ENCODE measurements at regions not wholly inside any gene's neighbourhood (a gene's known extent, or its start where the extent isn't known, plus 50 kb on each side); places are given as distances from the start of the nearest gene placed in this dataset.

GRCh38 chr20:6654513-6655252, 112.8 kb upstream of the BMP2 start:
- no peak for TF ChIP-seq SNAPC2 (CRISPR knock-in tag; IDR thresholded peaks at IDR 0.05)
- no peak for TF ChIP-seq BHLHE40 (IDR thresholded peaks at IDR 0.05; ENCODE audit: low read length)
- TF ChIP-seq ZNF569 (CRISPR knock-in tag; IDR thresholded peaks at IDR 0.05; ENCODE audit: borderline replicate concordance): no peak
- TF ChIP-seq SETDB1 (CRISPR knock-in tag; IDR thresholded peaks at IDR 0.05; ENCODE audit: borderline replicate concordance): no peak
- TF ChIP-seq, protein P1, sequence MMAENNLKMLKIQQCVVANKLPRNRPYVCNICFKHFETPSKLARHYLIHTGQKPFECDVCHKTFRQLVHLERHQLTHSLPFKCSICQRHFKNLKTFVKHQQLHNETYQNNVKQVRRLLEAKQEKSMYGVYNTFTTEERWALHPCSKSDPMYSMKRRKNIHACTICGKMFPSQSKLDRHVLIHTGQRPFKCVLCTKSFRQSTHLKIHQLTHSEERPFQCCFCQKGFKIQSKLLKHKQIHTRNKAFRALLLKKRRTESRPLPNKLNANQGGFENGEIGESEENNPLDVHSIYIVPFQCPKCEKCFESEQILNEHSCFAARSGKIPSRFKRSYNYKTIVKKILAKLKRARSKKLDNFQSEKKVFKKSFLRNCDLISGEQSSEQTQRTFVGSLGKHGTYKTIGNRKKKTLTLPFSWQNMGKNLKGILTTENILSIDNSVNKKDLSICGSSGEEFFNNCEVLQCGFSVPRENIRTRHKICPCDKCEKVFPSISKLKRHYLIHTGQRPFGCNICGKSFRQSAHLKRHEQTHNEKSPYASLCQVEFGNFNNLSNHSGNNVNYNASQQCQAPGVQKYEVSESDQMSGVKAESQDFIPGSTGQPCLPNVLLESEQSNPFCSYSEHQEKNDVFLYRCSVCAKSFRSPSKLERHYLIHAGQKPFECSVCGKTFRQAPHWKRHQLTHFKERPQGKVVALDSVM (CRISPR knock-in tag; IDR thresholded peaks at IDR 0.05): no peak
- no peak for TF ChIP-seq ZNF484 (CRISPR knock-in tag; IDR thresholded peaks at IDR 0.05; ENCODE audit: borderline replicate concordance, low read depth)
- TF ChIP-seq ISX (CRISPR knock-in tag; conservative IDR thresholded peaks at IDR 0.05): no peak
- 18% methylated on average over 10 of the region's 10 CpGs for WGBS (ENCODE audit: low lambda C conversion rate)
- no peak overlapping the region for H3K27ac ChIP-seq (ENCODE audit: extremely low read length, insufficient read depth, low read length)
- POLR2A ChIA-PET: no interaction called here
- no peaks in the 10 kb centered on the region for H3K79me2 ChIP-seq (ENCODE audit: insufficient read depth, low read length)
- intact Hi-C loops (cut with micrococcal nuclease; ENCODE audit: unreplicated experiment): no loop called here
- no peak overlapping the region for H3K4me3 ChIP-seq (replicated peaks in 1 of 3; ENCODE audit: insufficient read depth in 1 of 3, low read depth in 2 of 3, low read length in 3 of 3)
- in situ Hi-C loops (cut with HindIII; ENCODE audit: extremely low pct_ligation_motif_present, low pct_unique_long_range_greater_than_20kb): no loop called here
- no peak for FAIRE-seq
- ATAC-seq: no peak
- no peaks in the 10 kb centered on the region for H3K9me3 ChIP-seq (ENCODE audit: low read length)
- H3K9ac ChIP-seq (ENCODE audit: insufficient read depth, low read depth, low read length): no peak overlapping the region
- H3K27me3 ChIP-seq (ENCODE audit: control insufficient read depth in 1 of 2, insufficient read depth in 2 of 2, low read length in 2 of 2): no peaks in the 10 kb centered on the region
- H2AFZ ChIP-seq (ENCODE audit: low read length): no peak overlapping the region
- no peaks in the 10 kb centered on the region for H4K20me1 ChIP-seq (ENCODE audit: insufficient read depth, low read length)
- CTCF ChIA-PET (ENCODE audit: low intra/inter-chr PET ratio, low total read pairs): no interaction called here
- BruUV-seq (replicated peaks): no TSS peak
- H3K4me2 ChIP-seq (ENCODE audit: low read depth, low read length): no peak overlapping the region
- no peaks in the 10 kb centered on the region for H3K36me3 ChIP-seq (replicated peaks in 1 of 2; ENCODE audit: control insufficient read depth in 1 of 2, insufficient read depth in 2 of 2, low read length in 2 of 2)
- no peaks in the 10 kb centered on the region for H3K4me1 ChIP-seq (ENCODE audit: insufficient read depth, low read length)
- DNase-seq (ENCODE audit: low spot score): no peak
